Mesenchymal stem cell (in vitro differentiated cells and primary cell): ENCODE measurements at regions not wholly inside any gene's neighbourhood (a gene's known extent, or its start where the extent isn't known, plus 50 kb on each side); places are given as distances from the start of the nearest gene placed in this dataset.

Source experiments
- DNase-seq: peaks from one replicate; pipeline ENCODE4 v3.0.0-alpha.2; 2013
- H2AFZ ChIP-seq: one replicate; pipeline ENCODE4 v1.6.1; 2013; ENCODE audit warnings: low read depth, mild to moderate bottlenecking, control low read depth, inconsistent platforms, low read length, moderate library complexity
- H2AK5ac ChIP-seq: 2 replicates; pipeline ENCODE4 v1.6.1; 2013; ENCODE audit warnings: low read length, moderate library complexity, mild to moderate bottlenecking, inconsistent platforms; ENCODE audit not compliant: severe bottlenecking
- H2BK120ac ChIP-seq: one replicate; pipeline ENCODE4 v1.6.1; 2013; ENCODE audit warnings: low read depth, mild to moderate bottlenecking, inconsistent platforms, low read length, moderate library complexity
- H2BK12ac ChIP-seq, 2 experiments: one replicate each; pipeline ENCODE4 v1.6.1; 2013; ENCODE audit warnings: inconsistent platforms in 2 of 2, low read length in 2 of 2, mild to moderate bottlenecking in 2 of 2, moderate library complexity in 2 of 2, control low read depth in 1 of 2
- H2BK15ac ChIP-seq: one replicate; pipeline ENCODE4 v1.6.1; 2013; ENCODE audit warnings: mild to moderate bottlenecking, low read depth, inconsistent platforms; ENCODE audit not compliant: poor library complexity, severe bottlenecking
- H2BK5ac ChIP-seq: 2 replicates; pipeline ENCODE4 v1.6.1; 2013; ENCODE audit warnings: low read depth, mild to moderate bottlenecking, low read length, control low read depth, inconsistent platforms; ENCODE audit not compliant: poor library complexity, severe bottlenecking
- H3K14ac ChIP-seq, 2 experiments: one replicate each; pipeline ENCODE4 v1.6.1; 2013; ENCODE audit warnings: inconsistent platforms in 2 of 2, low read length in 2 of 2, control low read depth in 1 of 2, mild to moderate bottlenecking in 1 of 2, moderate library complexity in 1 of 2
- H3K18ac ChIP-seq, 2 experiments: one replicate each; pipeline ENCODE4 v1.6.1; 2013; ENCODE audit warnings: inconsistent platforms in 2 of 2, low read length in 2 of 2, control low read depth in 1 of 2, low read depth in 1 of 2, mild to moderate bottlenecking in 1 of 2
- H3K23ac ChIP-seq, 2 experiments: one replicate each; pipeline ENCODE4 v1.6.1; 2013; ENCODE audit warnings: inconsistent platforms in 2 of 2, low read length in 2 of 2, mild to moderate bottlenecking in 2 of 2, moderate library complexity in 2 of 2, control low read depth in 1 of 2
- H3K27ac ChIP-seq: 2 replicates; pipeline ENCODE4 v1.5.1; 2013; ENCODE audit warnings: mild to moderate bottlenecking, moderate library complexity, low read length, control low read depth, inconsistent platforms; ENCODE audit not compliant: poor library complexity, severe bottlenecking
- H3K27me3 ChIP-seq, 2 experiments: 2 replicates each; pipeline versions ENCODE4 v1.6.1 to v1.7.0; 2013; ENCODE audit warnings: low read length in 2 of 2, mild to moderate bottlenecking in 2 of 2, moderate library complexity in 2 of 2, control low read depth in 1 of 2, inconsistent platforms in 1 of 2; ENCODE audit not compliant: control insufficient read depth in 1 of 2, insufficient read depth in 1 of 2
- H3K36me3 ChIP-seq, 2 experiments: 2 replicates each; pipeline versions ENCODE4 v1.6.1 to v1.7.0; 2013; ENCODE audit warnings: low read length in 2 of 2, control low read depth in 1 of 2, inconsistent platforms in 1 of 2, low read depth in 1 of 2, mild to moderate bottlenecking in 1 of 2; ENCODE audit not compliant: insufficient read depth in 2 of 2, control insufficient read depth in 1 of 2
- H3K4ac ChIP-seq, 2 experiments: one replicate each; pipeline ENCODE4 v1.6.1; 2013; ENCODE audit warnings: inconsistent platforms in 2 of 2, low read length in 2 of 2, mild to moderate bottlenecking in 2 of 2, moderate library complexity in 2 of 2, control low read depth in 1 of 2, low read depth in 1 of 2
- H3K4me1 ChIP-seq: 2 replicates; pipeline ENCODE4 v1.6.1; 2013; ENCODE audit warnings: low read depth, low read length, control low read depth; ENCODE audit not compliant: control insufficient read depth, insufficient read depth
- H3K4me2 ChIP-seq: 2 replicates; pipeline ENCODE4 v1.6.1; 2013; ENCODE audit warnings: low read length, mild to moderate bottlenecking, inconsistent platforms; ENCODE audit not compliant: poor library complexity, severe bottlenecking
- H3K4me3 ChIP-seq, 2 experiments: 2 replicates each; pipeline versions ENCODE4 v1.5.1 to v1.7.0; 2013; ENCODE audit warnings: low read length in 2 of 2, mild to moderate bottlenecking in 2 of 2, control low read depth in 1 of 2, low read depth in 1 of 2; ENCODE audit not compliant: insufficient read depth in 1 of 2
- H3K79me1 ChIP-seq: replicated peaks from 2 replicates; pipeline ENCODE4 v1.6.1; 2013; ENCODE audit warnings: mild to moderate bottlenecking, control low read depth, low read length, inconsistent platforms; ENCODE audit not compliant: poor library complexity, severe bottlenecking
- H3K9ac ChIP-seq: 2 replicates; pipeline ENCODE4 v1.7.0; 2013; ENCODE audit warnings: mild to moderate bottlenecking, low read length, moderate library complexity
- H3K9me3 ChIP-seq: 2 replicates; pipeline ENCODE4 v1.7.0; 2013; ENCODE audit warnings: mild to moderate bottlenecking, low read length; ENCODE audit not compliant: control insufficient read depth
- H4K8ac ChIP-seq: one replicate; pipeline ENCODE4 v1.6.1; 2013; ENCODE audit warnings: inconsistent platforms, mild to moderate bottlenecking, low read length, moderate library complexity
- H4K91ac ChIP-seq: one replicate; pipeline ENCODE4 v1.6.1; 2013; ENCODE audit warnings: mild to moderate bottlenecking, low read length, inconsistent platforms
- WGBS: methylation state at CpG from one replicate; pipeline ENCODE4 v1.1.7; 2013; ENCODE audit warnings: mixed read lengths; 5-methylcytosine and 5-hydroxymethylcytosine counted together

- Histone ChIP-seq H3K36me3 (no peaks in the 10 kb centered on the region), H3K9me3 (no peaks in the 10 kb centered on the region), H3K18ac (no peak overlapping the region), H3K23ac (no peak overlapping the region), H4K8ac (no peak overlapping the region), H3K9ac (no peak overlapping the region), H2BK12ac (no peak overlapping the region), H3K4me2 (no peak overlapping the region), H2BK120ac (no peak overlapping the region), H3K4me1 (peaks cover 3% of the 10 kb centered on the region), H3K27ac (peak overlapping the region; percentile 13), H2BK15ac (no peak overlapping the region), H3K14ac (no peak overlapping the region), H4K91ac (no peak overlapping the region), H3K27me3 (peaks cover 0 to 4% of the 10 kb centered on the region in 2 experiments), H3K4me3 (no peak overlapping the region), H3K4ac (no peak overlapping the region), H2AK5ac (no peak overlapping the region), H2BK5ac (no peak overlapping the region), H2AFZ (no peak overlapping the region), H3K79me1 (no peaks in the 10 kb centered on the region)
- WGBS: no CpG with 5 or more reads among the region's 2 CpGs
- peak; percentile 61 for DNase-seq
Observed at GRCh38 chr7:112400141-112400540, 50.1 kb upstream of the IFRD1 start.
